Right lobe of liver (tissue), 4 donors: ENCODE measurements at regions not wholly inside any gene's neighbourhood (a gene's known extent, or its start where the extent isn't known, plus 50 kb on each side); places are given as distances from the start of the nearest gene placed in this dataset.

ENCODE experiments used
- CTCF ChIP-seq, 4 donors: fragments of 200-600 bp in 3 of 4; fragments of 450-650 bp in 1 of 4; IDR thresholded peaks; one replicate each; pipeline versions ENCODE4 v1.5.1 to v1.8.0; 2016 to 2022; ENCODE audit warnings: antibody characterized with exemption in 4 of 4, mild to moderate bottlenecking in 2 of 4
- POLR2A ChIP-seq: fragments of 450-650 bp; IDR thresholded peaks from one replicate; pipeline ENCODE4 v1.6.1; 2017; ENCODE audit warnings: antibody characterized with exemption, mild to moderate bottlenecking
- donor health status: DM: no; HTN: no; CAD: no.
- donor health status: DM: no; HTN: no; CAD: no.
- donor health status: DM: no; HTN: yes; CAD: no.

GRCh38 chr6:236519-236918, 55.8 kb upstream of the DUSP22 start:
- TF ChIP-seq CTCF (IDR thresholded peaks at IDR 0.05) = no peak
- no peak for TF ChIP-seq POLR2A
